22Rv1 (cell line): ENCODE measurements at regions not wholly inside any gene's neighbourhood (a gene's known extent, or its start where the extent isn't known, plus 50 kb on each side); places are given as distances from the start of the nearest gene placed in this dataset.

Source experiments
- CTCF ChIP-seq: fragments of 450-650 bp; IDR thresholded peaks from 2 replicates; pipeline ENCODE4 v1.5.1; 2017; ENCODE audit warnings: mild to moderate bottlenecking
- ZFX ChIP-seq: fragments of 450-650 bp; IDR thresholded peaks from 2 replicates; pipeline ENCODE4 v1.6.1; 2017; ENCODE audit warnings: antibody characterized with exemption, borderline replicate concordance

- no peak for TF ChIP-seq CTCF
- no peak for TF ChIP-seq ZFX
Observed at GRCh38 chr20:53809217-53809616, 215.6 kb upstream of the ZNF217 start.
